HG03139 (cell line): ENCODE measurements at regions not wholly inside any gene's neighbourhood (a gene's known extent, or its start where the extent isn't known, plus 50 kb on each side); places are given as distances from the start of the nearest gene placed in this dataset.

ENCODE experiments used
- ATAC-seq: cut with Tn5 transposase; IDR thresholded peaks from one replicate; pipeline ENCODE4 v1.9.1; 2021; ENCODE audit not compliant: unreplicated experiment

DNA sequence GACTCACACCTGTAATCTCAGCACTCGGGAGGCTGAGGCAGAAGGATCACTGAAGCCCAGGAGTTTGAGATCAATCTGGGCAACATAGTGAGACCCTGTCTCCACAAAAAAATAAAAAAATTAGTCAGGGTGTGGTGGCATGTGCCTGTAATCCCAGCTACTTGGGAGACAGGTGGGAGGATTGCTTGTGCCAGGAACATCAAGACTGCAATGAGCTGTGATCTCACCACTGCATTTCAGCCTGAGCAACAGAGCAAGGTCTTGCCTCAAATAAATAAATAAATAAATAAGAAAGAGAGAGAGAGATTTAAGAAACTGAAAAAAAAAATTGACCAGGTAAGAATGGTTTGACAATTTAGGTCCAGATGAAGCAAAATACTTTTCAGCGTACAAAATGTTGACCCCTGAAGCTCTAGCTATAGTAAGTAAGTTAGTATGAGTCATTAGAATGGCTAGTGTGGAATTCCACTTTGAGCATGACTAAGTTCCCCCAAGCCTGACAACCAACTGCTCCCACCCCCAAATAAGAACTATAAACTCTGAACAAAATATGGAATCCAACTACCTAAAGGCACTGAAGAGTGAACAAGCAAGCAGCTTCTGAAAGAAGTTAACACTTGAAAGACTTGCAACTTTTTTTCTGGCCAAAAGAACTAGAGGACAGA lies 217.8 kb upstream of the TLE4 start:
- ATAC-seq = no peak

GRCh38 chr9:79357194-79357593 lies 214.6 kb upstream of the TLE4 start:
- no peak for ATAC-seq

- no peak for ATAC-seq
Observed at GRCh38 chr9:79357616-79358015, 214.1 kb upstream of the TLE4 start.

- ATAC-seq = no peak
Observed at GRCh38 chr9:79360387-79361347, 211.1 kb upstream of the TLE4 start.

GRCh38 chr9:79362100-79363081 lies 209.4 kb upstream of the TLE4 start:
- no peak for ATAC-seq

DNA sequence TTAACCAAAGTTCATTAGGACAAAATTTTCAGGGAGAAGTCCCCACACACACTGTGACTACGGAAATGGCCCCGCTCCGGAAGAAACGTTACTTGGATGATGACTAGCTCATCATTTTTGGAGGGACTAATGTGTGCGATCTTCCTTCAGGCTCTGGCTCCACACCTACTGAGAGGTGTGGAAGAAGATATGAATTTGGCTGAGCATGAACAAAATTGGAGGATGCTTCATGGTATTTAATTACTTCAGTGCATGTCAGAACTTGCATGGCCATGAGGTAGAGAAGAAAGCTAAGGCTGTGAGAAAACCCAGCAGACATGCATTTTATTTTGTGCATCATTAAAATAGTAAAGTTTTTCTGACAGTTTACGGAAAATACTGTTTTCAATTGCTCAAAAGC lies 202.1 kb upstream of the TLE4 start:
- no peak for ATAC-seq

DNA sequence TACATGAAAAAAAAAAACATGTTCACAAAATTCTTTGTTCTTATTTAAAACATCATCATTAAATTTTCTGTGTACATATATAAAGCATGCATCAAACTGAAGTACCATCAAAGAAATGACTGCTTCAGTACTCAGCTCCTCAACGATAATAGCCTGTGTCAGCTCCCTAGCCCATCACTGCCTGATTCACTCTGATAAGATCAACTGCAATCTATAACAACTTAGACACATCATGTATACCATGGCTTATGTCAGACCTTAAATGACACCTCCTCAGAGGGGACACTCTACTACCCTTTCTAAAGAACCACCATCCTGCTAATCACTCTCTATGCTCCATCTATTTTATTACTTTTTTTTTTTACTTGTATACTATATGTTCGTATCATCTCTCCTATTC lies 200.5 kb upstream of the TLE4 start:
- no peak for ATAC-seq

- ATAC-seq = no peak
Observed at GRCh38 chr9:79371948-79372555, 199.7 kb upstream of the TLE4 start.

- ATAC-seq = no peak
Observed at GRCh38 chr9:79377339-79377855, 194.4 kb upstream of the TLE4 start.

DNA sequence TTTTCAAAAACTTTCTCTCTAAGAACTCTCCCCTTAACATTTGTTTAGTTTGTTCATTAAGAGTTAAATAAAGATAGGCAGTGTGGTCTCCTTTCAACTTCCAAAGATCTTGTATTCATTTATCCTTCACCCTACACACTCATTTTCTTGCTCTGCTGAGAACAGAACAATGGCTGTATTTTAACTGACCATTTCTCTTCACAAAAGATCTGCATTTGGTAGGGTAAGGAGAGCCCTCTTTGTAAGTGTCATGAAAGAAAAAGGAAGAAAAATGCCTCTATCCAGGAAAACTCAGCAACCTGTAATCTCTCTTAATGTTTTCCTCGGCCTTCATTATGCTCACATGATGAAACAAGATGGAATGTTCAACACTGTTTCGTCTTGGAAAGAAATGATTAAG lies 193.7 kb upstream of the TLE4 start:
- ATAC-seq = no peak

DNA sequence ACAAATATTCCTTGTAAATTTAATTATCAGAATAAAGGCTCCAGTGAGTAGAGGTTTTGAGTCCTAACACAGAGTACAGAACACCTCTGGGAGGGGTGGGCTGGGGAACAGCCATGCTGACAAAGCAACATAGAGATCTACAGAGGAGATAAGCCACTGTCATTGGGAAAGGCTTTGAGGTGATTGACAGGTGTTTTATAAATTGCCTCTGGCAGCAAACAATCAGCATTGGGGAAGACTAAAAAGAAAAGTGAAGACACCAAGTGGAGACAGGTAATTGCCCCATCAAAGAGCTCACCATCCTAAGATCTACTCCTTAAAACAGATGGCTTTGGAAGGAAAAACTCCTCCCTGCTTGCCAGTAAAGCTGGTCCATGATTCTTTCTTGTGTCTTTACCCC lies 189.7 kb upstream of the TLE4 start:
- ATAC-seq = no peak

- no peak for ATAC-seq
Observed at GRCh38 chr9:79382458-79382857, 189.3 kb upstream of the TLE4 start.

- ATAC-seq = no peak
Observed at GRCh38 chr9:79383096-79383495, 188.7 kb upstream of the TLE4 start.

DNA sequence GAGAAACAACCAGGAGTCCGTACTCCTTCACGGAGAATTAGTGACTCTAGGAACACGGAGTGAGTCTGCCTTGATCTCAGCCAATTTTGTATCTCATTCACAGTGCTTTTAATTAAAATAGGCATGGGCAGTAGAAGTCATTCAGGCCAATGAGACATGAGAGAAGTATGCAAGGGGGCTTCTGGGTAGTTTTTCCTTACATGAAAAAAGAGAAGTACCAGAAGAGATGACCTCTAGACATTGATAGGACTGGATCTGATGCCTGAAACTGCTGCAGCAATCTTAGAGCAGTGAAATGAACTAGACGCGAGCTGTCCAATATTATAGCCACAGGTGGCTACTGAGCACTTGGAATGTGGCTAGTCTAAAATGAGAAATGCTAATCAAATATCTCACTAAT lies 187.7 kb upstream of the TLE4 start:
- no peak for ATAC-seq

DNA sequence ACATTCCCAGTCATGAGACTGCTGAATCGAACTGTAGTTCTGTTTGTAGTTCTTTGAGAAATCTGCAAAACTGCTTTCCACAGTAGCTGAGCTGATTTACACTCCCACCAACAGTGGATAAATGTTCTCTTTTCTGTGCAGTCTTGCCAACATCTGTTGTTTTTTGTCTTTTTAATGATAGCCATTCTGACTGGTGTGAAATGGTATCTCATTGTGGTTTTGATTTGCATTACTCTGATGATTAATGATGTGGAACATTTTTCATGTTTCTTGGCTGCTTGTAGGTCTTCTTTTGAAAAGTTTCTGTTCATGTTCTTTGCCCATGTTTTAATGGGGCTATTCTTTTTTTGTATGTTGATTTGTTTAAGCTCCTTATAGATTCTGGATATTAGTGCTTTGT lies 187.3 kb upstream of the TLE4 start:
- ATAC-seq = no peak

- ATAC-seq = no peak
Observed at GRCh38 chr9:79387101-79387835, 184.5 kb upstream of the TLE4 start.

DNA sequence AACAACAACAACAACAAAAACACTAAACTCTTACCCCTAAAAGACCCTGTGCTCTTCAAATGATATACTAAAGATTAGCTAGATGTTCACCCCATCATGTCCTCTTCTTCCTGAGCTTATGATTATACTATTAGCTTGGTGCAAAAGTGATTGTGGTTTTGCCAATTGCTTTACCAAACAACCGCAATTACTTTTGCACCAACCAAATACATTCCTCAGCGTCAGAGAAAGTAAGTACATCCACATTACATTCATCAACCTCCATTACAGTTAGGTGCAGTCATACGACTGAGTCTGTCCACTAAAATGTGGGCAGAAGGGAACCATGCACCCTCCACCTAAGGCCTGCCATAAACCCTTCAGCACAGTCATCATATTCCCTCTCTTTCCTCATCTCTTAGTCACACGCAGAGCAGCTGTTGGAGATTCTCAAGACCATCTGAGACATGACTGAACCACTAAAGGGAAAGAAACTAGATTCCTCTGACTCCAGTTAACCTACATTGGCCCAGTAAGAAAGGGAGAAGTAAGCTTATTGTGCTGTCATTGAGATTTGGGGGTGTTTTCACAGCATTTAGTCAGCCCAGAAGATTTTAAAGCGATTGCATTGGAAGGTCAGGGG lies 181.6 kb upstream of the TLE4 start:
- ATAC-seq = no peak

DNA sequence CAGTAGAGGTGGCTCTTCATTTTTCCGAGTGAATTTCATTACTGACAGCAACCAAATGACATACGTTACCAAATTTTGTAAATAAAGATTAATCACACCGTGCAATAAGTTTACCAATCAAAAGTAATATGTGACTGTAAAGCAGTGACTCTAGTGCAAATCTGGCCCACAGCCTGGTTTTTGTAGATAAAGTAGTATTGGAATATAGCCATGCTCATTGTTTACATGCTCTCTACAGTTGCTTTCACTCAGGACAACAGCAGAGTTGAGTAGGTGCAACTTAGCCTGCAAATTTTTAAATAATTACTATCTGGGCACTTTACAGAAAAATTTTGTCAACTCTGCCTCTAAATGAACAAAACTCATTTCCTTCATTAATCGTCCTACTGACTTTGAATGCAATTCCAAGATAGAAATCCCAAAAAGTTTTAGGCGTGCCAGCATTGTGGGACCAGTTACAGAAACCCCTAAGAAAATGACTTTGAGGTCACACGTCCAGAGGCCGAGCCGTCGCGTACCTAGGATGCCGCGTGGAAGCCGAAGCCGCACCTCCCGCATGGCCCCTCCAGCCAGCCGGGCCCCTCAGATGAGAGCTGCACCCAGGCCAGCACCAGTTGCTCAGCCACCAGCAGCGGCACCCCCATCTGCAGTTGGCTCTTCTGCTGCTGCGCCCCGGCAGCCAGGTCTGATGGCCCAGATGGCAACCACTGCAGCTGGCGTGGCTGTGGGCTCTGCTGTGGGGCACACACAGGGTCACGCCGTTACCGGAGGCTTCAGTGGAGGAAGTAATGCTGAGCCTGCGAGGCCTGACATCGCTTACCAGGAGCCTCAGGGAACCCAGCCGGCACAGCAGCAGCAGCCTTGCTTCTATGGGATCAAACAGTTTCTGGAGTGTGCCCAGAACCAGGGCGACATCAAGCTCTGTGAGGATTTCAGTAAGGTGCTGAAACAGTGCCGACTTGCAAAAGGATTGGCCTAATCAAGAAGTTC lies 180.7 kb upstream of the TLE4 start:
- no peak for ATAC-seq
